Lung (tissue), 11 donors: ENCODE measurements at regions not wholly inside any gene's neighbourhood (a gene's known extent, or its start where the extent isn't known, plus 50 kb on each side); places are given as distances from the start of the nearest gene placed in this dataset.
A peak's percentile ranks its signal among the peaks of the same experiment; 100 is the strongest.

Source experiments
- ATAC-seq: fragments of 200-7000 bp; cut with Tn5 transposase; one replicate; pipeline ENCODE4 v1.9.1; 2020; ENCODE audit warnings: moderate number of reproducible peaks; ENCODE audit not compliant: insufficient read depth, low FRiP score
- DNase-seq, 3 donors: peaks; one replicate each; pipeline ENCODE4 v3.0.0-alpha.2; 2013 to 2017
- H3K27ac ChIP-seq, 2 donors: one replicate each; pipeline ENCODE4 v1.5.1; 2013; ENCODE audit warnings: mild to moderate bottlenecking in 2 of 2, moderate library complexity in 2 of 2, control low read depth in 1 of 2, inconsistent platforms in 1 of 2, low read depth in 1 of 2, low read length in 1 of 2
- H3K27me3 ChIP-seq, 3 donors: one replicate each; pipeline ENCODE4 v1.5.1; 2013; ENCODE audit warnings: low read length in 2 of 3; ENCODE audit not compliant: control insufficient read depth in 3 of 3, insufficient read depth in 3 of 3
- H3K36me3 ChIP-seq, 4 donors: one replicate each; pipeline ENCODE4 v1.5.1; 2013; ENCODE audit warnings: low read length in 4 of 4, mild to moderate bottlenecking in 1 of 4, moderate library complexity in 1 of 4; ENCODE audit not compliant: control insufficient read depth in 4 of 4, insufficient read depth in 4 of 4
- H3K4me1 ChIP-seq, 5 donors: one replicate each; pipeline ENCODE4 v1.5.1; 2013; ENCODE audit warnings: low read length in 5 of 5, mild to moderate bottlenecking in 2 of 5, moderate library complexity in 1 of 5; ENCODE audit not compliant: control insufficient read depth in 5 of 5, insufficient read depth in 5 of 5
- H3K4me3 ChIP-seq: one replicate; pipeline ENCODE4 v1.5.1; 2013; ENCODE audit warnings: mild to moderate bottlenecking, control low read depth, moderate library complexity
- H3K9ac ChIP-seq, 2 donors: one replicate each; pipeline ENCODE4 v1.5.1; 2013; ENCODE audit warnings: low read length in 2 of 2, control low read depth in 1 of 2; ENCODE audit not compliant: insufficient read depth in 1 of 2
- H3K9me3 ChIP-seq, 4 donors: one replicate each; pipeline ENCODE4 v1.5.1; 2013; ENCODE audit warnings: low read length in 3 of 4, mild to moderate bottlenecking in 1 of 4, moderate library complexity in 1 of 4; ENCODE audit not compliant: control insufficient read depth in 4 of 4, insufficient read depth in 3 of 4
- CTCF ChIP-seq: IDR thresholded peaks from 2 replicates; pipeline ENCODE4 v1.5.1; 2012; ENCODE audit warnings: mild to moderate bottlenecking; ENCODE audit errors: control extremely low read depth, extremely low read depth
- WGBS, 2 donors: extraction: QIAGEN DNeasy Blood & Tissue Kit; methylation state at CpG; one replicate each; pipeline ENCODE4 v1.1.7; 2013; 5-methylcytosine and 5-hydroxymethylcytosine counted together
- donor health status: control.
- donor health status: control.
- donor health status: Bipolar disorder and iron deficiency.
- donor health status: healthy.
- donor health status: DM: yes; HTN: yes; CAD: no.

DNA sequence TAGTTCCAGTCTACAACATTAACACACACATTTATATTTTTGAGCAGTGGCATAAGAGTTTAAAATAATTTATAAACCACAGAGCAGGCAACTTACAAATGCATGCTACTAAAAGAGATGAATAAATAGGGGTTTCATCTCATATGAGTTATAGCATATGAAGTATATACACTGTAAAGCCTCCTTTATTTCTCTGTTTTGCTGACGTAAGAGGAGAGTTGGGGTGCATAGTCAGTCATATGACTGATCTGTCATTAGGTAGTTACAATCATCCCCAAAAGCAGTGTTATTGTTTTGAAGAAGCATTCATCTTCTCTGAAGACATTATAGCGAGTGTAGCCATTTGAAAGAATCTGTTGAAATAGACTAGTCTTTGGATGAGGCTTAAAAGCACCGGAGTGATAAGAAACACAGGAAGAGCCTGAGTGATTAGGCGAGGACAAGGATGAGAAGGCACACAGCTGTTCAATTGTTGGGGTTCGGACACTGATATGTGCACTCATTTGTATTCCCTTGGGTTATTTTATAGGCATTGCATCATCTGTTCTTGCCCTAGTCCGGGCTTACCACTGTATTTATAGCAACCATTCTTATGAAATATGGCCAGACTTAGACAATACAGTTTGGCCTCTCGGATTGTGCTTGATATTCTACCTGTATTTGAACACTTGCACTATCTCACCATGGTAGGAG lies 325.7 kb downstream of the SAMD5 start:
- peak in 1 of 3 donors; percentile 30 for DNase-seq
- Histone ChIP-seq H3K27ac (no peak overlapping the region), H3K27me3 (no peaks in the 10 kb centered on the region), H3K4me1 (peaks cover 0 to 6% (median 0%) of the 10 kb centered on the region in 5 donors), H3K4me3 (no peak overlapping the region), H3K9me3 (peaks cover 0 to 2% (median 0%) of the 10 kb centered on the region in 4 donors), H3K9ac (no peak overlapping the region), H3K36me3 (no peaks in the 10 kb centered on the region)
- WGBS, 2 donors: 76 to 80% methylated on average over 7 of the region's 7 CpGs
- ATAC-seq: no peak
- TF ChIP-seq CTCF: no peak

GRCh38 chr6:147837540-147837939 lies 329.1 kb downstream of the SAMD5 start:
- TF ChIP-seq CTCF: no peak
- ATAC-seq: peak; percentile 27
- H3K27ac ChIP-seq: no peak overlapping the region

DNA sequence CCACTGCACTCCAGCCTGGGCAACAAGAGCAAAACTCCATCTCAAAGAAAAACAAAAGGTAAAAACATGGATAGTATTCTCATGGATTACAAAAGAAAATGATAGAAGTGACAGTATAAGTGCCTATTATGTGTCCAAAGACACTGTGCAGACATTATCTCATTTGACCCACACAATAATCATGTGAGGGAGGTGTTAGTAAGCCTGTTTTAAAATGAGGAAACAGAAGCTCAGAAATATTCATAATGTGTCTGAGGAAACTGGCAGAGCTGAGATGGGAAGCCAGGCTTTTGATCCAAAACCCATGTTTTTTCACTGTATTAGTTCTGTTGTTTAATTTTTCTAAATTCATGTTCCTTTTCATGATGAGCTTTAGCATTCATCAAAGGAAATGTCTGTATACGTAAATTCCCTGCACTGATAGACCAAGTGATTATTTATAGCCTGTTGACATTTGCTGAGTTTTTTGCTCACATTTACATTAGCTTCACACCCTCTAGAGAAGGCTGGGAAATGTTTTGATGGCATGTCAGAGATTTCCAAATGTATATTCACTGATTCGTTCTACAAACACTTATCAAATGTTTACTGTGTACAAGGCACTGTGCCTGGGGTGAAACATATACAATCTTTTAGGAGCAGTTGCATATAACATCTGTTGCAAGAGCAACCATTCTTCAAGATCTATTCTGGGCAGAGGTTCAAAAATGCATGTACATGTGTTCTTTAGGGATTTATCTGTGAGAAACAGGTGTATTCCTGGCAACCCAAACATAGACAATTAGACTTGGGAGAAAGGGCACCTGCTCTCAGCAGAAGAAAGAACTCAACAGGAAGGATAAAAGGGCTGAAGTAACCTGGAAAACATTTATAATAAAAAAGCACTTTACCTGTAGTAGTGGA lies 331.5 kb downstream of the SAMD5 start:
- Histone ChIP-seq H3K4me3 (no peak overlapping the region), H3K27ac (no peak overlapping the region), H3K9ac (no peak overlapping the region), H3K4me1 (peaks cover 0 to 7% (median 4%) of the 10 kb centered on the region in 5 donors), H3K36me3 (no peaks in the 10 kb centered on the region), H3K9me3 (peaks cover 0 to 2% (median 0%) of the 10 kb centered on the region in 4 donors), H3K27me3 (no peaks in the 10 kb centered on the region)
- no peak for TF ChIP-seq CTCF
- WGBS, 2 donors: 42 to 58% methylated on average over 2 of the region's 2 CpGs
- DNase-seq (peak; percentile 15 to 86 (median 80)), ATAC-seq (no peak)

More at GRCh38 chr6:147837540-147837939, 329.1 kb downstream of the SAMD5 start:
- DNase-seq: no peak
- peaks cover 0 to 10% (median 5%) of the 10 kb centered on the region in 5 donors for H3K4me1 ChIP-seq
- H3K9ac ChIP-seq: no peak overlapping the region
- WGBS, 2 donors: 89 to 94% methylated on average over 4 of the region's 4 CpGs
- H3K9me3 ChIP-seq: peaks cover 0 to 2% (median 0%) of the 10 kb centered on the region in 4 donors
- H3K27me3 ChIP-seq: no peaks in the 10 kb centered on the region
- H3K4me3 ChIP-seq: no peak overlapping the region
- H3K36me3 ChIP-seq: no peaks in the 10 kb centered on the region
